NCI-H510A treated with DMSO at 0.1 percent for 48 hours (cell line): ENCODE measurements at regions not wholly inside any gene's neighbourhood (a gene's known extent, or its start where the extent isn't known, plus 50 kb on each side); places are given as distances from the start of the nearest gene placed in this dataset.
"Not testable (repeated sequence)": the region's sequence is repeated elsewhere in the genome, so short reads cannot be mapped to it uniquely, and the experiment has no call there.

Experiments
- DNase-seq: peaks from one replicate; lab custom pipeline; 2025; lab: John Stamatoyannopoulos, UW

- DNase-seq = no peak
Observed at GRCh38 chr1:185539277-185539943, 194.8 kb upstream of the HMCN1 start.

- not testable (repeated sequence) for DNase-seq
Observed at GRCh38 chr1:185538309-185538898, 195.8 kb upstream of the HMCN1 start.

- no peak for DNase-seq
Observed at GRCh38 chr1:185537596-185537995, 196.6 kb upstream of the HMCN1 start.

DNA sequence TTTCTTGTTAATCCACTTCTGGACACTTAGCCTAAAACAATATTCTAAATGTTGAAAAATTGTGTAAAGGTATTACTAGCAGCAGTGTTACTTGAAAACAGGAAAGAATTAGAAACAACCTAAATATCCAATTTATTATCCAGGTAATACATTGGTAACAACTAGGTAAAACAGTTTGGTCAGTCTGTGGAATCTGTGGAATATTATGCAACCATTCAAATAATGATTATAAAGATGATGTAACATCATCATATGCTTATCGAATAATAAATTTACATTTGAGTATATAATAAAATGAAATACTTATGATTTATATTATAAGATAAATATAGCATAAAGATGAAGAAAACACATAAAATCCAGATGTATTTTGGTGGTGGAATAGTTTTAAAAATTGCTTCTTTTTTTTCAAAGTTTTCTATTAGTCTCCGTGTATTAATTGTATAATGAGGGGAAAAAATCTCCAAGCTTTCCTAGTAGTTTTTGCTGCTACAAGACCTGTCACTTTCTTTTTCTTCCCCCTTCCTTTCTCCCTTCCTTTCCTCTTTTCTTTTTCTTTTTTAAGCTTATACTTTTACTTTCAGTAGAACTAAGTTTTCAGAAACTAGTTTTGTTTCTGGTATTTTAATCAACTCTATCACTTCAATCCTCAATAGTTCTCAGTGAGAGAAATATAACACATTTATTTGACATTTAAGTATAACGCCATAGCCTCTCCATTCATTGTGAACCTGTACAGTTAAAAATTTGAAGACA, 197.8 kb upstream of the HMCN1 start:
- DNase-seq = no peak

DNA sequence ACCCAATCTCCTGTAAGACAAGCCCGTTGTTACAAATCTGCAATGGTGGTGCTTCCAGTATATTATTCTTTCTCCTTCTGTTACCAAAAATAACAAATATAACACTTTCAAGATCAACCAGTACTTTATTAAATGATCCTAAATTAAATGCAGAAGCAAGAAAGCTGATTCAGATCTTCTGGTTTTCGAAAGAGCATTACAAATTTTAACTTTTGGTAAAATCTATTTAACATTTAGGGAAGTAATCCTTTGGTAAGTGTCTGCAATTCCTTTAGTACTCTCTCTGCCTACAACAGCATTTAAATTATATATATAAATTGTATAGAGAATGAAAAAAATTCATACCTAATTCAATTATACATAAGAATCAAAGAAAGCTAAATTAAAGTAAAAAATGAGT, 198.6 kb upstream of the HMCN1 start:
- DNase-seq = no peak

DNA sequence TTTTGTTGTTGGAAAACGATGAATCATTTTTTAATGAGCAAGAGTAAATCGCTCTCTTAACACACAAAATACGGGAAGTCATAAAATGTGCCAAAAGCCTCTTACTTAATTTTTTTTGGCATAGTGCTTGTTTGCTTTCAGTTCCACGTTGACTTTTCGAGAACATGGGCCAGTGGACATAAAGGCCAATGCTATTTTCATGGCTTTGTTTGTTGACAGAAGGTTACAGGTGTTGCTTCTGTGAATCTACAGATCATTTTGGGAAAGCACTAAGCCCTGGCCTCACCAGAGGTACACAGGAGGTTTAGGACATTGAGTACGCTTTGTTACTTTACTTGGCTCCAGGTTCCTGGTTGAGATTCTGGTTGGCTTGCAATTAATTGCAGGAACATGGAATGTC, 199.4 kb upstream of the HMCN1 start:
- no peak for DNase-seq

DNA sequence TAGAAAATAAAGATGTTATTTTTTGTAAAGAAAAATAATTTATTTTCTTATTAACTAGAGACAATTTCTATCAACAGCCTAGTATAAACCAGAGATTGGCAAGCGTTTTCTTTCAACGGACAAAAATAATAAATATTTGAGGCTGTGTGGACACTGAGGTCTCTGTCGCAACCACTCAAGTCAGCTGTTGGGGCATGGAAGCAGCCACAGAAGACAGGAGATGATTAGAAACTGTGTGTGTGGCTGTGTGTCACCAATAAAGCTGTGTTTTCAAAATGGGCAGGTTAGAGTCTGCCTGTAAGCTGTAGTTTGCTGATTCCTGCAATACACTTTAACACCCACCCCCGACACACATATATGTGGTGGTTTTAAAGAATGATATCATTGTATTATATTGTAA, 200.6 kb upstream of the HMCN1 start:
- no peak for DNase-seq

DNA sequence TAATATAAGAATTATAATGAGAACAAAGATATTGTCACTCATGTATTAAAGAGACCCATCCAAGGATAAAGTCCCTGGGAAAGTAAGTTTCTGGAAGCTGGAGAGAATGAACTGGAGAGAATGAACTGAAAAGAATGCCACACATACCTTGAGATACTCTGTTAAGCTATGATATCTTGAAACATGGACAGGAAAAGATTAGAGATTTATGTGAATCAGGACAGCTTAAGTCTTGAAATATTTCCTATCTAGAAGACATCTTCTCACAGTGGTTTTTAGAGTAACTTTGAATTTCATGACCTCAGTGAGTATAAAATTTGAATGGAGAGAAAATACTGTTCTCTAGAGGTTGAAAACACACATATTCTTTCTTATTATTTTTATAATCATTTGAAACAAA, 201.3 kb upstream of the HMCN1 start:
- DNase-seq = no peak

GRCh38 chr1:185531838-185532237, 202.4 kb upstream of the HMCN1 start:
- DNase-seq = no peak

GRCh38 chr1:185530215-185530614, 204.0 kb upstream of the HMCN1 start:
- DNase-seq = no peak

DNA sequence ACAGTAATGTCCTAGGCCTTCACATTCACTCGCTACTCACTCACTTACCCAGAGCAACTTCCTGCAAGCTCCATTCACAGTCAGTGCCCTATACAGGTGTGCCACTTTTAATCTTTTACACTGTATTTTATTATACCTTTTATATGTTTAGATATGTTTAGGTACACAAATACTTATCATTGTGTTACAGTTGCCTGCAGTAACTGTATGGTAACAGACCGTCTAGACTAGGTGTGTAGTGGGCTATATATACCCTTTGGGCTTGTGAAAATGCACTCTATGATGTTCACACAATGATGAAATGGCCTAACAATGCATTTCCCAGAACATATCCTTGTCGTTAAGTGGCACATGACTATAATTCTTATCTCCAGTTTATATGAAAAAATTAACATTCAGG, 204.5 kb upstream of the HMCN1 start:
- no peak for DNase-seq

GRCh38 chr1:185528084-185528676, 206.0 kb upstream of the HMCN1 start:
- DNase-seq = no peak

GRCh38 chr1:185526344-185527307, 207.6 kb upstream of the HMCN1 start:
- no peak for DNase-seq

DNA sequence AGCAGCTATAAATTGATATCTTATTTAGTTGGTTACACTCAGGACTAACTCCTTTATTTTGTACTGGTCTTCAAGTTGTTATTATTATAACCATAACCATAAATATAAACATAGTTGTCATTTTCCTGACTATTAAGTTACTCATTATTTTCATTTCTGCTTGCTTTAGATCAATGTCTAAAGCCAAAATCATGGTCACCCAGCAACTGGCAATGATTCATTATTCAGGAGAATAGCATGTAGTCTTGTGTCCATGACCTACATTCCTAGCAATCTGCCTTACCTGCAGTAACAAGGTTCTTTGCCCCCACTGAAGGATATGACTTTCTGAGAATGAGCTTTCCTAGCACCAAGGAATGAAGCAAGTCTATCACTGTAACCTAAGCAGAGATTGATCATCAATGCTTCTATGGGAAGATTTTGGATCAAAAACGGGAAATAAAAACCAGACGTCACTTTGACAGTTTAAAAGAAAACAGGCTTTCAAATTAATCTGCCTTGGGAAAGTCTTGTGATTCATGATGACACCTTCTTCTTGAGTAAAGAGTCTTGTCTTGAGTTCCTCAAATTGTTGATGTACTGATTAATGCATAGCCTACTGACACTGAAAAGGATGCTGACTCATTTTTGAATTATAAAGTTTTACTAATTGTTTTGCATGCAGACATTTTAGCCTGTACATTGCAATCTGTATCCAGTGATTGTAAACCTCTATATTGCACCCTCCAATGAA, 203.3 kb upstream of the IVNS1ABP start:
- DNase-seq = no peak

DNA sequence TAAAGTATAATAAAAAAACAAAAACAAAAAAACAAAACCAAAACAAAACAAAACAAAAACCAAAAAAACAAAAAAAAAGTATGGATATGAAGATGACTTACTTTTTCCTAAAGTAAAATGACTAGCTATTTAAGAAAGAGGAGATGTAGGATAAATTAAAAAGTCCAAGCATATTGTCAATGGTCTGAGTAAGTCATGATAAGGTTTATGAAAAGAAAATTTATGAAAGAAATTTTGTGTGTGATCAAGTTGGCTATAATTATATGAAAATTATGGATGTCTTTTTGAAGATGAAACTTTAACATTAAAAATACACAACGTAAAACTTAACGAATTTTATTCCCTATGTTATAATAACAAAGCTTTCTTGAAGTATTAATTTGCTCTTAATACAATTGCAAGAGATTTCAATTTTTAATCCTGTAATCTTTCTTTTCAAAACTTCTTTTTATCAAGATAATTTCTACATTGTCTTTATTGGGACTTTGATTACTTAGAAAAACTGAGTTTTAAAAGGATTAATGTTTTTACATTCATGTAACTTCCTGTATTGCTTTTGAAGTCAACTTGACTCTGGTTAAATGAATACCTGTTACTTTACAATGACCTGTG, 200.9 kb upstream of the IVNS1ABP start:
- DNase-seq = no peak

DNA sequence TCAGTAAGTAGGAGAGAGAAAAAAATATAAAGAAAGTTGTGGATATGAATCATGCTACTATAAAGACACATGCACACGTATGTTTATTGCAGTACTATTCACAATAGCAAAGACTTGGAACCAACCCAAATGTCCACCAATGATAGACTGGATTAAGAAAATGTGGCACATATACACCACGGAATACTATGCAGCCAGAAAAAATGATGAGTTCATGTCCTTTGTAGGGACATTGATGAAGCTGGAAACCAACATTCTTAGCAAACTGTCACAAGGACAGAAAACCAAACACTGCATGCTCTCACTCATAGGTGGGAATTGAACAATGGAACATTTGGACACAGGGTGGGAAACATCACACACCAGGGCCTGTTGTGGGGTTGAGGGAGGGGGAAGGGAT, 200.3 kb upstream of the IVNS1ABP start:
- not testable (repeated sequence) for DNase-seq

DNA sequence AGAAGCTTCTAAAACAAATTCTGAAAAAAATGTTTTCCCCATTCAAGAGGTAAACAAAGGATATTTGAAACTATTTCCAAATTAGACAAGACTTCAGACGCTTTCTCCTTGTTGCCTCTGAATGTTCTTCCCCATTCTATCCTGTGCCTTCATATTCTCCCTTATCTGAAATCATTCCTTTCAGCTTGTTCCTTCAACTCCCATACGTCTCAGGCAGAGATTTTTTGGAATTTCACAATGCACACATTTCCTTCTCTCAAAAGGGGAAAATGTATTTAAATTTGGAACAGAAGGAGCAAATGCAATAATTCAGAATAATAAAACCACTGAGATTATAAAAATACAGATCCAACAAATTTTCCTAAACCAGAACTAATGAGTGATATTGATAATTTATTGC, 198.7 kb upstream of the IVNS1ABP start:
- DNase-seq = no peak

DNA sequence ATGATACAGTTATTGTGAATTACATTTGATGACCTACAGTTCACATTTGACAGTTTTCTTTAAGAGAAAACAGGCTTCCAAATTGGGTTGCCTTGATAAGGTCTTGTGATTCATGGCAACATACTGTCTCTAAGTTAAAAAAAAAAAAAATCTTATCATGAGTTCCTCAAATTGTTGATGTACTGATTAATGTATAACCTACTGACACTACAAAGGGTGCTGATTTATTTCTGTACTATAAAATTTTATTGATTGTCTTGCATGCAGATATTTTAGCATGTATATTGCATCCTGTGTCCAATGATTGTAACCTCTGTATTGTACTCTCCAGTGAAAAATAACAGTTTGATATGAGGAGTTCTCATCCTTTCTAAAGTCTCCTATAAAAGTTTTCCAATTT, 197.3 kb upstream of the IVNS1ABP start:
- no peak for DNase-seq

DNA sequence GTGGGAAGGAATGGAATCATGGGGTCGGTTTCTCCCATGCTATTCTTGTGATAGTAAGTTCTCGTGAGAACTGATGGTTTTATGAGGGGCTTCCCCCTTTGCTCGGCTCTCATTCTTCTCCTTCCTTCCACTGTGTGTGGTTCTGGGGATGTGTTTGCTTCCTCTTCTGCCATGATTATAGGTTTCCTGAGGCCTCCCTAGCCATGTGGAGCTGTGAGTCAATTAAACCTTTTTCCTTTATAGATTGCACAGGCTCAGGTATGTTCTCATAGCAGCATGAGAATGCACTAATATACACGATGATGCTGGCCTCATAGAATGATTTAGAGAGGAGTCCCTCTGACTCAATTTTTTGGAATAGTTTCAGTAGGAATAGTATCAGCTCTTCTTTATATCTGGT, 195.4 kb upstream of the IVNS1ABP start:
- no peak for DNase-seq

DNA sequence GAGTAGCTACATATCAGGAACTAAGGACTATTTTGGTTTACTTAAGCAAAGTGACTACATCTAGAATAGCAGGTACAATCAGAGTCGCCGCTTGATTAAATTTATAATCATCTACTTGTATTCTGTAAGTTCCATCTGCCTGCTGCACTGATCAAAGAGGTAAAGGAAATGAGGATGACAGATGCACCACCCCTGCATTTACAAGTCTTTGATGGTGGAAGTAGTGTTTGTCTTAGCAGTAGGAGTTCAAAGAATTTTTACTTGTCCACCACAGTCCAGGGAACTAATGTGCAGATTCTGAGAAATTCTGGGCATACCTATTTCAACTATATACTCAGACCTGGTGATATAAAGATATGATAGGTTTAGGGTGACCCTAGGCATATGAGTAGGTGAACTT, 184.1 kb upstream of the IVNS1ABP start:
- no peak for DNase-seq
